Nephron (organoid): ENCODE measurements at regions not wholly inside any gene's neighbourhood (a gene's known extent, or its start where the extent isn't known, plus 50 kb on each side); places are given as distances from the start of the nearest gene placed in this dataset.

ENCODE experiments used
- H3K27ac Mint-ChIP-seq, 3 experiments: 2 replicates each; pipeline ENCODE4 v1.8.0; 2020; ENCODE audit warnings: mixed read lengths in 3 of 3, mild to moderate bottlenecking in 2 of 3, moderate library complexity in 1 of 3
- H3K27me3 Mint-ChIP-seq: 2 replicates; pipeline ENCODE4 v1.8.0; 2021; ENCODE audit warnings: low read depth, mild to moderate bottlenecking, moderate library complexity, mixed read lengths
- H3K36me3 Mint-ChIP-seq: 2 replicates; pipeline ENCODE4 v1.8.0; 2020; ENCODE audit warnings: low read depth, mixed read lengths
- H3K4me1 Mint-ChIP-seq: 2 replicates; pipeline ENCODE4 v1.8.0; 2020; ENCODE audit warnings: mixed read lengths
- H3K4me3 Mint-ChIP-seq, 3 experiments: 2 replicates each; pipeline ENCODE4 v1.8.0; 2020; ENCODE audit warnings: mild to moderate bottlenecking in 3 of 3, mixed read lengths in 3 of 3, moderate library complexity in 2 of 3
- H3K9me3 Mint-ChIP-seq: 2 replicates; pipeline ENCODE4 v1.8.0; 2020; ENCODE audit warnings: mixed read lengths
- CTCF ChIP-seq, 3 experiments: fragments of 200-600 bp; sonication (generic); IDR thresholded peaks; one replicate each; pipeline ENCODE4 v1.5.0; 2021; ENCODE audit warnings: antibody characterized with exemption in 3 of 3; ENCODE audit not compliant: unreplicated experiment in 3 of 3

DNA sequence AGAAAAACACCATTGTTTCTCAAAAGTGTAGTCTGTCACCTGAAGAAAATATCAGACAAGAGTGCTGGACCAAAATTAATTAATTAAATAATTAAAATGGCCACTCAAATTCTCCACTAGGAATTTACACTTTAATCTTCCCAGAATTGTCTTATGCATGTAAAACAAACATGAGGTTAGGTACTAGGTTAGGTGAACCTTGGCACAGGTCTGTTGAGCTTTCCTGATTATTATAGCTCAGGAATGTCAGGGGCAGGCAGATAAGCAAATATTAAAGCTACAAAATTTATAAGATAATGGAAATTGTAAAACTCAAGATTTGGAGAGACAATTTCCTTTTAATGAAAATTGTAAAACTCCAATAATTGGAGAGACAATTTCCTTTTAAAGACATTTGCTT lies 253.2 kb downstream of the BMP4 start:
- no peak for TF ChIP-seq CTCF (IDR thresholded peaks at IDR 0.05; ENCODE audit: unreplicated experiment in 3 of 3)

DNA sequence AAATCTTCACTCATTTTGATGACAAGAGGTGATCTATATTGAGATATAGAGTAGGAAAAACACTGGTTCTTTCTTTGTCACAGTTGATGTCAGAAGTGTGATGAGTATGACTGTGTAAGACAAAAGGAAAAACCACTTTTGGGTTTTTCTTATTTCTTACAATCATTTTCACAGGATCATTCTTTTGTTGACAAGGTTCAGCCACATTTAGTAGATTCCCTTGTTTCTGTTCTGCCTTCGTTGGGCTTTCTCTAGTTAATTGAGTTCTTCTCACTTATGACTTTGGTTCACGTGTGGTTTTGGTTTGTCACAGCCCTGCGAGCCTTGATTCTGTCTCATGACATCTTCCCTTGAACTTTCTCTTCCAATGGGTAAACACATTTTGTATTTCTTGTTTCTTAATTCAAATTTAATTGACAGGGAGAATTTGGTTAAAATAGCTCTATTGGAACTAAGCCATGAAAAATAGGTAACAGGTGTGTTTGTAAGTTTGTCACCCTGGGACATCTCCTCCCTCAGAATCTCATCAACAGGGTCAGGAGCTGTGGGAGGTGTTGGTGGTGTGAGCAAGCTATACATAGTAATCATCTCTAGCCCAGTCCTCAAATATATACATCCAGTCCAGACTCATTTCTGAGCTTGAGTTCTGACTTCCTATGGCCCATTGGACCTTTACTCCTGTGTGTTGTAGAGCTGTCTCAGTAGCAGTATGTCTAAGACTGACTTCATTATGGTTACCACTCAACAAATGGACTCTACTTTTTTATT lies 255.3 kb downstream of the BMP4 start:
- Mint-ChIP-seq H3K9me3 (no peaks in the 10 kb centered on the region), H3K4me1 (no peaks in the 10 kb centered on the region), H3K4me3 (no peak overlapping the region), H3K27ac (no peak overlapping the region), H3K27me3 (no peaks in the 10 kb centered on the region), H3K36me3 (no peaks in the 10 kb centered on the region)
- no peak for TF ChIP-seq CTCF (IDR thresholded peaks at IDR 0.05; ENCODE audit: unreplicated experiment in 3 of 3)

More for the DNA sequence above, 253.2 kb downstream of the BMP4 start:
- H3K9me3 Mint-ChIP-seq: no peaks in the 10 kb centered on the region
- H3K4me3 Mint-ChIP-seq: no peak overlapping the region
- no peaks in the 10 kb centered on the region for H3K4me1 Mint-ChIP-seq
- no peaks in the 10 kb centered on the region for H3K27me3 Mint-ChIP-seq
- H3K36me3 Mint-ChIP-seq: no peaks in the 10 kb centered on the region
- H3K27ac Mint-ChIP-seq: no peak overlapping the region

DNA sequence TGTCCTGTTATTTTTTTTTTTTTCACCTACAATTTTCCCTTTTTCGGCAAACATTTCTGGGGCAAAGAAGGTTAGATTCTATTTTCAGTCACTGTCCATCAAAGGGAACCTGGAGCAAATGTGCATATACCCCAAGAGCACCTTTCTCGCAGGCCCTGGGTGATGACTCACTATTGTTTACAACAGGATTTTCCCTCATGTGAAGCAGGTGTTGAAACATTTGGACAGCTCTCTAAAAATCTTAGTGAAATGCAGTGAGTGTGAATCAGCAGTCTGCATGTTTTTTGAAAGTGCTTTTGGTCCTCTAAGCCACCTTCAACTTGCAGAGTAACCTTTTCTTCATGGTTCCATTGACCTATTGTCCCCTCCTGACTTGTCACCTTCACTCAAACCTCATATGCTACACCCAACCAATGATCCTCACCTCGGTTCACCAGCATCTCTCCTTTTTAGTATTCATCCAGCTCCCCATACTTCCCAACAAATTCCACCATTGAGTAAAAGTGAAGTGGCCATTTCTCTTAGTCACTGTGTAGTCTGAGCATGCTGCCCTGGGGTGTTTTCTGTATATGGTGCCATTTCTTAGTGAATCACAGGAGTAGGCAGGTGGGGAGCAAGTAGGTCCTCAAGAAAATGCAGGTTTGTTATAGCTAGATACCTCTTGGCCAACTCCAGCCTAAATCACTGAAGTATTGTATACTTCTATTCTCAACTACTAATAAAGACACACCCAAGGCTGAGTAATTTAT lies 260.2 kb downstream of the BMP4 start:
- Mint-ChIP-seq H3K4me1 (peaks cover 4% of the 10 kb centered on the region), H3K27ac (no peak overlapping the region), H3K27me3 (no peaks in the 10 kb centered on the region), H3K9me3 (no peaks in the 10 kb centered on the region), H3K4me3 (no peak overlapping the region), H3K36me3 (no peaks in the 10 kb centered on the region)
- no peak for TF ChIP-seq CTCF (IDR thresholded peaks at IDR 0.05; ENCODE audit: unreplicated experiment in 3 of 3)

- no peaks in the 10 kb centered on the region for H3K36me3 Mint-ChIP-seq
- H3K4me3 Mint-ChIP-seq: no peak overlapping the region
- no peak overlapping the region for H3K27ac Mint-ChIP-seq
- peaks cover 4% of the 10 kb centered on the region for H3K4me1 Mint-ChIP-seq
- no peaks in the 10 kb centered on the region for H3K9me3 Mint-ChIP-seq
- TF ChIP-seq CTCF (IDR thresholded peaks at IDR 0.05; ENCODE audit: unreplicated experiment in 3 of 3): no peak
- H3K27me3 Mint-ChIP-seq: no peaks in the 10 kb centered on the region
Observed at GRCh38 chr14:53695692-53696214, 260.9 kb downstream of the BMP4 start.

GRCh38 chr14:53692885-53693284 lies 263.7 kb downstream of the BMP4 start:
- H3K27me3 Mint-ChIP-seq: peaks cover 4% of the 10 kb centered on the region
- H3K4me1 Mint-ChIP-seq: peaks cover 4% of the 10 kb centered on the region
- no peaks in the 10 kb centered on the region for H3K9me3 Mint-ChIP-seq
- H3K27ac Mint-ChIP-seq: no peak overlapping the region
- H3K4me3 Mint-ChIP-seq: no peak overlapping the region
- H3K36me3 Mint-ChIP-seq: no peaks in the 10 kb centered on the region
- no peak for TF ChIP-seq CTCF (IDR thresholded peaks at IDR 0.05; ENCODE audit: unreplicated experiment in 3 of 3)
